CD4-positive, alpha-beta T cell treated with Interleukin-10 for 1 hour (primary cell): ENCODE measurements at regions not wholly inside any gene's neighbourhood (a gene's known extent, or its start where the extent isn't known, plus 50 kb on each side); places are given as distances from the start of the nearest gene placed in this dataset.
"Not testable (repeated sequence)": the region's sequence is repeated elsewhere in the genome, so short reads cannot be mapped to it uniquely, and the experiment has no call there.

Experiments used
- DNase-seq: peaks from one replicate; pipeline ENCODE4 v3.0.0-alpha.2; 2020

GRCh38 chr4:81314196-81314896 lies 99.3 kb upstream of the PRKG2 start:
- DNase-seq = no peak

- no peak for DNase-seq
These were observed 93.0 kb upstream of the PRKG2 start for GRCh38 chr4:81307991-81308390.

- DNase-seq = no peak
These were observed 89.8 kb upstream of the PRKG2 start for GRCh38 chr4:81304871-81305270.

- DNase-seq = not testable (repeated sequence)
These were observed 85.3 kb upstream of the PRKG2 start for GRCh38 chr4:81300352-81300751.

GRCh38 chr4:81290813-81291212 lies 75.8 kb upstream of the PRKG2 start:
- no peak for DNase-seq

- DNase-seq = no peak
These were observed 72.1 kb upstream of the PRKG2 start for GRCh38 chr4:81287101-81287500.

GRCh38 chr4:81282131-81282530 lies 67.1 kb upstream of the PRKG2 start:
- DNase-seq = no peak

- no peak for DNase-seq
These were observed 59.4 kb upstream of the PRKG2 start for GRCh38 chr4:81274460-81274859.

- no peak for DNase-seq
These were observed 57.6 kb upstream of the PRKG2 start for GRCh38 chr4:81272671-81273070.
